Sciatic nerve (tissue), 2 donors: ENCODE measurements at regions not wholly inside any gene's neighbourhood (a gene's known extent, or its start where the extent isn't known, plus 50 kb on each side); places are given as distances from the start of the nearest gene placed in this dataset.
A peak's percentile ranks its signal among the peaks of the same experiment; 100 is the strongest.

Experiments used
- ATAC-seq: fragments of 200-7000 bp; cut with Tn5 transposase; one replicate; pipeline ENCODE4 v1.9.1; 2020; ENCODE audit warnings: mild to moderate bottlenecking, moderate library complexity
- DNase-seq: peaks from one replicate; pipeline ENCODE4 v3.0.0-alpha.2; 2020; ENCODE audit warnings: low spot score
- intact Hi-C: fragments of 100-400 bp; cut with DNase I; formaldehyde crosslinking; loops from one replicate; pipeline ENCODE4 v1.14.2; 2022
- donor health status: DM: no; HTN: no; CAD: no.
- donor health status: DM: no; HTN: no; CAD: no.

GRCh38 chr10:128432011-128432410, 305.8 kb upstream of the MKI67 start:
- DNase-seq (no peak), ATAC-seq (no peak)
- intact Hi-C loops: no loop called here

DNA sequence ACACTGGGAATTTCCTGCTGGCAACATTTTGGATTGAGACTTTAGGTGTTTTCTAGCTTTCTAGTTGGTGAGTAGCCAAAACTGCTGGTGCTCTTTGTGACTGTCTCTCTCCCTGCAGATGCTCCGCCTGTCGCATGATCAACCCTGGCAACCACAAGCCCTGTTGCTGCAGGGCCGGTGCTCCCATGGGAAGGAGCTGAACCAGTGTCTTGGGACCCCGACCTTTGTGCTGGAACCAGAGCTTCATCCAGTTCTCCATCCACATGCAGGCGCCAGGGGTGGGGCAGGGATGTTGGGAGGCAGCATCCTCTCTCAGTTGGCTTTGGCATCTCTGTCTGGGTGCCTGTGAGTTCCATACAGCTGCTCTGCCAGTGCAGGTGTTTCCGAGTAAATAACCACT, 306.2 kb upstream of the MKI67 start:
- intact Hi-C loops: no loop called here
- no peak for DNase-seq
- ATAC-seq: no peak

DNA sequence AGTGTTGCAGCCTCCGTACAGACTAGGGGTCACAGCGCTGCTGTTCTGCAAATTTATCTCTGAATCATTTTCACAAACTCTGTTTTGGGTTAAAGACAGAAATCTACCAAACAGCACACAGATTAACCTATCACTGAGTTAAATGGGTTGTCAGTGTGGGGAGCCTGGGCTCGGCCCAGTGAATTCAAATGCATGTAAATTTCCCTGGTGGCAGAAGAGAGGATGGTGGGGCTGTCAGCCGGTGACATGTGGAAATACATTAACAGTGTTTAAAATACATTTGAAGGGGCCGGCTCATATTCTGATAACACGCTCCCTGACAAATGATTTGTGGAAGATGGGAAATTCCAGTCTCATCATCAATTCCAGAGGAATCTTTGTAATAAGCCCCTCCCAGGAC, 309.6 kb upstream of the MKI67 start:
- ATAC-seq (no peak), DNase-seq (no peak)
- intact Hi-C loops: no loop called here

- no peak for DNase-seq
- intact Hi-C loops: no loop called here
- no peak for ATAC-seq
These were observed 311.6 kb upstream of the MKI67 start for GRCh38 chr10:128437786-128438345.

DNA sequence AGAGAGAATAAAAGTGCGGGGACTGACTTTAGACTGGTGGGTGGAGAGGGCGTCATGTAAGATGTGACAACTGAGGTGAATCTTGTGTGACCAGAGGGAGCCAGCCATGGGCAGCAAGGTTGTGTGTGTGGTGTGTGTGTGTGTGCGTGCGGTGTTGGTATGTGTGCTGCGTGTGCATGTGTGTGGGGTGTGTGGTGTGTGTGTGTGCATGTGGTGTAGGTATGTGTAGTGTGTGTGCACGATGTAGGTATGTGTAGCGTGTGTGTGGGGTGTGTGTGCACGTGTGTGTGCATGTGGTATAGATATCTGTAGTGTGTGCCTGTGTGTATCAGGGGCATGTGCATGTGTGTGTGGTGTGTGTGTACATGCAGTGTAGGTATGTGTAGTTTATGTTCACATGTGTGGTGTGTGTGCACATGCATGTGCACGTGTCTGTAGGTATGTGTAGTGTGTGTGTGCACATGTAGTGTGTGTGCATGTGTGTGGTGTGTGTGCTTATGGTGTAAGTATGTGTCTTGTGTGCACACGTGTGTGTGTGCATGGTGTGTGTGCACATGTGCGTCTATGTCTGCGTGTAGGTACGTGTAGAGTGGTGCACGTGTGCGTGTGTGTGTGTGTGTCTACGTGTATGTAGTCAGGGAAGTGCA, 312.3 kb upstream of the MKI67 start:
- no peak for DNase-seq
- intact Hi-C loops: no loop called here
- ATAC-seq: no peak

DNA sequence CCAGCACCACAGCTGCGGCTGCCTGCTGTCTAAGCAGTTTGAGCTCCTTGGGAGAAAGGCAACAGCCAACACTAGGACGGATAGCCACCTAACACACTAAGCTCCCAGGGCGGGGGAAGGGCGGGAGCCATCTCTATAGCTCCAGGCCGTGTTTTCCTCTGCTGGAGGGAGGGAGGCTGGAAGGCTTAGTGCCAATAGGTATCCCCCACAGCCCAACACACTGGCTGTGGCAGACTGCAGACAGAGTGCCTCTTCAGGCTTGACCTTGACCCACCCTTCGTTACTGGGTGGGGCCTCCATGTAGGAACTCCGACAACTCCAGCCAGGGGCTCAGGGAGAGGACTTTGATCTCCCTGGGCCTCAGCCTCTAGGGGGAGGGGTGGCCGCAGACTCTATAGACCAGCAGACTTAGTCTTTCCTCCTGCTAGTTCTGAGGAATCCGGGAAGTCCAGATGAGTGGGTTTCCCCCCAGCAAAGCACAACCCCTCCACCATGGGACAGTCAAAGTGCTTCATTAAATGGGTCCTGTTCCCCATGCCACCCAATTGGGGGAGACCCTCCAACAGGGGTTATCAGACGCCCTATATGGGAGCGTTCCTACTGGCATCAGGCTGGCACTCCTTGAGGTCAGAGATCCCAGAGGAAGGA, 314.4 kb upstream of the MKI67 start:
- DNase-seq (no peak), ATAC-seq (no peak)
- intact Hi-C loops: no loop called here

DNA sequence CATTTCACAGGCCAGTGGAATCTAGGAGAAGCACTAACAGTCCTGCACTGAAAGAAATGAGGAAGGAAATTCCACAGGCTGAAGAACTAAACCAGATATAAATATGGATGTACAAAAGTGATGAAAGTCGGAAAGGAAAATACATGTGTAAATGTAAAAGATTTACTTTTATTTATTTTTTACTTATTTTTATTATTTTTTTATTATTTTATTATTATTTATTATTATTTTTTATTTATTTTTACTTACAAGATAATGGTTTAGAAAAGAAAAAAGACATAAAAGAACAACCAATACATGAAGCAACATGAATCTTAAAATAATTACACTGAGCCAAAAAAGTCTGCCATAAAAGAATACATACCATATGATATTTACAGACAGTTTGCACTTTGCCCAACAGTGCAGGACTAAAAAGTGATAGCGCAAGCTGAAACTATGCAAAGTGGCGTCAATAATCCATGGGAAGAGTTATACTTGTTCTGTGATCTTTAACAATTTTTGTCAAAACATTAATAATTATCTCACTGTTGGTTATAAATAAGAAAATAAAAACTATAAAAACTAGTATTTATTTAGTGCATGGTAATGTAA, 317.8 kb upstream of the MKI67 start:
- intact Hi-C loops: no loop called here
- no peak for ATAC-seq
- DNase-seq: no peak

GRCh38 chr10:128448796-128449195, 322.6 kb upstream of the MKI67 start:
- DNase-seq (no peak), ATAC-seq (no peak)
- intact Hi-C loops: no loop called here

DNA sequence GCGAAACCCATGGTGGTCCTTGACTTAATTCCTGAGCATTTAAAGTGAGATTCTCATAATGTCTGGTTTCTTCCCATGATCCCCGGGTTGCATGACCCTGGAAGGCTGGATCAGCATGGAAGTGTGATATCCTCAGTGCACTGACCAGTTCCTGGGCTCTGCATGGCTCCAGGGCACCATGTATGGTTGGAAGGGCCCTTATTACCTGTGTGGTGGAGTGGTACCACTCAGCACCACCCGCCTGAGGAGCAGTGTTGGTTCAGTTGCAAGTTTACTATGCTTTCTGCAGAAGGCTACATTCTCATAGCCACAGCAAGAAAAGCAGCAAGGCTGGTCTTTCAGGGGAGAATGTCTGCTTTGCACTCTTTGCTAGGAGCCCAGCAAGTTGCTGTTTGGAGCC, 325.7 kb upstream of the MKI67 start:
- DNase-seq: no peak
- intact Hi-C loops: no loop called here
- ATAC-seq: no peak

DNA sequence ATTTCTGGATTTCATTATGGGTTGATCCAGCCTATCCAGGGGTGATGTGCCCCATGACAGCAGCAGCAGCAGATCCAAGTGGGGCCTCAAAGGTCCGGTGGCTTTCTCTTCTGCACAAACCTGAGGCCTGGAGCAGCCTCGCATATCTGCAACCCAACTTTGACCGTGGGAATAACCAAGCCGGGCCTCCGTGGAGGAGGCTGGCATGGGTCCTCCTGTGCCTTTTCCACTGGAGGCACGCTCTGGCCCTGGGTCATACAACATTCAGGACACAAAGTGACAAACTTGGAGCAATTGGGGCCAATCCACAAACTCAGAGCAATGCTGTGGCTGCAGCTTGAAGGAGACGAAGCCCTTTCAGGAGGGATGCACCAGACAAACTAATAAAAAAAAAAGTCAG, 330.0 kb upstream of the MKI67 start:
- no peak for DNase-seq
- ATAC-seq: no peak
- intact Hi-C loops: no loop called here

GRCh38 chr10:128457136-128457535, 330.9 kb upstream of the MKI67 start:
- no peak for DNase-seq
- no peak for ATAC-seq
- intact Hi-C loops: no loop called here

DNA sequence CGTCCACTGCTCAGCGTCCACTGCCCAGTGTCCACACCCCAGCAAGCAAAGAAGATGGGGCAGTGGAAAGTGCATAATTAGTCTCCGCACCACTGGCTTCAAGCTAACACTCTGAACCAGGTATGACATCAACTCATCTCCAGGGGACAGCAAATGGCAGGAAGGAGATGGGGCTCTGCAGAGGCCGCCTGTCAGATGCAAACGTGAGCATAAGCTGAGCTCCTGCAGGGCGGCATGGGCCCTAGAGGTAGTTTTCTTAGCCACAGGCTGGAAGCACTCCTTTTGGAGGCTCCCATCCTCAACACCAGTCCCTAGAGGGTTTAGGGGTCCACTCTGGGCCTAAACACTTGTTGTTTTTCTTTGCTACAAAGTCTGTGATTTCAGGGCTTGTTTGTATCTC, 335.8 kb upstream of the MKI67 start:
- no peak for ATAC-seq
- no peak for DNase-seq
- intact Hi-C loops: no loop called here

DNA sequence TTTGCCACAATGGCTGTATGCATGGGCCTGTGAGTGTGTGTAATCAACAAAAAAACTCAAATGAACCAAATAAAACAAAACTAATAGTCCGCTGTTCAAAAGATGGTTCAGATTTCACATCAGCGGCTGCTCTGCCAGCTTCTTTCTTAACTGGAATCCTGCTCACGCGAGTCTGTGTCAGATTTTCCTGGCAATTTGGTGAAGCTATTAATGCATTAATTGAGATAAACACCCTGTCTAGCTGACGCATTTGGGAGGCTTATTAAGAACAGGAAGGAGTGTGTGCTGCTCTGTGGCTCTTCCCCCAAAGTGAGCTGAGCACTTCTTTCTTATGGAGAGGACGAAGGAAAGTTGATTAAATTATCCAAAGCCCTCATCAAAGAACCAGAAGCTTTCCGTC, 336.6 kb upstream of the MKI67 start:
- intact Hi-C loops: no loop called here
- ATAC-seq (no peak), DNase-seq (no peak)

DNA sequence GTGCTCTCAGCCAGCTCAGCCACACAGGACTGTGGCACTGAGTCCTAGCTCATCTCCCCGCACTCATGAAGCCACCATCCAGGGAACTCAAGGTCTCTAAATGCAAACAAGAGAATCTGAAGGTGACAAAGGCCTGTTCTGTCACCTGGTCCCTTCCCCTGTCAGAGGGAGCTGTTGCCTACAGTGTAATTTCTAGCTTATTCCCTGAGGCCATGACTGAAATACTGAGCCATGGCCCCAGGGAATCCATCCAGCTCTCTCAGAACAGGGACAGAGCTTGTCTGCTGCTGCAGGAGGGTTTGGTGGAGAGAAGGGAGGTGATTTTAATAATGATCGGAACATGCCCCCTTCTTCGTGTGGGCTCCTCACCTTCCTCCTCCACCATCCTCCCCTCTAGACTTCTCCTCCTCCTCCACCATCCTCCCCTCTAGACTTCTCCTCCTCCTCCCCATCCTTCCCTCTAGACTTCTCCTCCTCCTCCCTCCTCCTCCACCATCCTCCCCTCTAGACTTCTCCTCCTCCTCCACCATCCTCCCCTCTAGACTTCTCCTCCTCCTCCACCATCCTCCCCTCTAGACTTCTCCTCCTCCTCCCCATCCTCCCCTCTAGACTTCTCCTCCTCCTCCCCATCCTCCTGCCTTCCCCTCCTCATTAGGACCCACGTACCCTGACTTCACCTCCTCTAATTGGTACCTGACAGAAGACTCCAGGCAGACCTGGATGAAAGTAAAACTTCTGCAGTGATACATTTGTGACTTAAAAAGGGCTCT, 338.0 kb upstream of the MKI67 start:
- intact Hi-C loops: no loop called here
- peak; percentile 67 for DNase-seq
- peak; percentile 90 for ATAC-seq

GRCh38 chr10:128465697-128466096, 339.5 kb upstream of the MKI67 start:
- DNase-seq (no peak), ATAC-seq (no peak)
- intact Hi-C loops: no loop called here

- ATAC-seq: no peak
- no peak for DNase-seq
- intact Hi-C loops: no loop called here
These were observed 340.7 kb upstream of the MKI67 start for GRCh38 chr10:128466831-128467371.

DNA sequence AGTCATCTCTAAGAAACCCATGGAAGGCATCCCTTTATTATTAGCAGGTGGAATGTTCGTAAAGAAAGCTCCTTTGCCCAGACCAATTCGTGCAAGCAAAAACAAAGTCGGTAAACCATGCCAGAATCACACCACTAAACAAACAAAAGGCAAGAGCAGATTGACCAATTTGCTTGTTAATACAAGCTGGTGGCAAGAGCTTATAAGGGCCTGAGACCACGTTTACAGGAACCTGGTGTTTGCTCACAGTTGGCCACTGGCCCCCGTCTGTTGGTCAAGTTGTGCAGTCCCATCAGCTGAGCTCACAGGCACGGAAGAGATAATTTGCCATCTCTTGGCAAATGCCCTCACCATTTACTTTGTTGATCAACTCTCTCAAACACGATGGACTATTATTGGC, 342.2 kb upstream of the MKI67 start:
- intact Hi-C loops: no loop called here
- DNase-seq: no peak
- no peak for ATAC-seq

GRCh38 chr10:128469515-128469914, 343.3 kb upstream of the MKI67 start:
- DNase-seq (no peak), ATAC-seq (no peak)
- intact Hi-C loops: no loop called here

GRCh38 chr10:128470321-128470965, 344.2 kb upstream of the MKI67 start:
- intact Hi-C loops: no loop called here
- DNase-seq: no peak
- ATAC-seq: no peak
